ENCODE measurements at regions not wholly inside any gene's neighbourhood (a gene's known extent, or its start where the extent isn't known, plus 50 kb on each side); places are given as distances from the start of the nearest gene placed in this dataset.
A peak's percentile ranks its signal among the peaks of the same experiment; 100 is the strongest.

- no peak for DNase-seq
These were observed 307.8 kb upstream of the GIMD1 start for GRCh38 chr4:106676173-106676921.

GRCh38 chr4:106671716-106672115 lies 303.1 kb upstream of the GIMD1 start:
- no peak for DNase-seq

GRCh38 chr4:106670976-106671375 lies 302.4 kb upstream of the GIMD1 start:
- no peak for DNase-seq

GRCh38 chr4:106659371-106659770 lies 290.8 kb upstream of the GIMD1 start:
- DNase-seq: no peak

- no peak for DNase-seq
These were observed 283.5 kb upstream of the GIMD1 start for GRCh38 chr4:106652095-106652494.

GRCh38 chr4:106650701-106651100 lies 282.1 kb upstream of the GIMD1 start:
- no peak for DNase-seq

- peak; percentile 6 for DNase-seq
These were observed 278.9 kb upstream of the GIMD1 start for GRCh38 chr4:106647451-106647850.

GRCh38 chr4:106629268-106629625 lies 260.7 kb upstream of the GIMD1 start:
- no peak for DNase-seq

GRCh38 chr4:106628586-106629267 lies 260.1 kb upstream of the GIMD1 start:
- DNase-seq: no peak

- no peak for DNase-seq
These were observed 258.5 kb upstream of the GIMD1 start for GRCh38 chr4:106627051-106627450.

GRCh38 chr4:106624671-106625070 lies 256.1 kb upstream of the GIMD1 start:
- no peak for DNase-seq

- no peak for DNase-seq
These were observed 250.4 kb upstream of the GIMD1 start for GRCh38 chr4:106618956-106619355.

GRCh38 chr4:106615961-106616360 lies 247.4 kb upstream of the GIMD1 start:
- no peak for DNase-seq

- no peak for DNase-seq
These were observed 246.9 kb upstream of the GIMD1 start for GRCh38 chr4:106615410-106615945.

- no peak for DNase-seq
These were observed 245.9 kb upstream of the GIMD1 start for GRCh38 chr4:106614441-106614840.

- no peak for DNase-seq
These were observed 241.3 kb upstream of the GIMD1 start for GRCh38 chr4:106609917-106610316.

GRCh38 chr4:106607558-106607957 lies 239.0 kb upstream of the GIMD1 start:
- DNase-seq: no peak

GRCh38 chr4:106604319-106605051 lies 235.9 kb upstream of the GIMD1 start:
- DNase-seq: no peak

- DNase-seq: no peak
These were observed 234.9 kb upstream of the GIMD1 start for GRCh38 chr4:106603471-106603870.

GRCh38 chr4:106602711-106603110 lies 234.1 kb upstream of the GIMD1 start:
- DNase-seq: no peak

- DNase-seq: no peak
These were observed 232.9 kb upstream of the GIMD1 start for GRCh38 chr4:106601519-106601918.

- no peak for DNase-seq
These were observed 227.3 kb upstream of the GIMD1 start for GRCh38 chr4:106595906-106596305.

GRCh38 chr4:106594291-106594952 lies 225.8 kb upstream of the GIMD1 start:
- DNase-seq: no peak

All from NCI-H1105 treated with DMSO at 0.1 percent for 48 hours (cell line).